Fibroblast of gingiva (primary cell): ENCODE measurements at regions not wholly inside any gene's neighbourhood (a gene's known extent, or its start where the extent isn't known, plus 50 kb on each side); places are given as distances from the start of the nearest gene placed in this dataset.

Experiments
- DNase-seq: peaks from one replicate; pipeline ENCODE4 v3.0.0-alpha.2; 2011; ENCODE audit warnings: low read depth

DNA sequence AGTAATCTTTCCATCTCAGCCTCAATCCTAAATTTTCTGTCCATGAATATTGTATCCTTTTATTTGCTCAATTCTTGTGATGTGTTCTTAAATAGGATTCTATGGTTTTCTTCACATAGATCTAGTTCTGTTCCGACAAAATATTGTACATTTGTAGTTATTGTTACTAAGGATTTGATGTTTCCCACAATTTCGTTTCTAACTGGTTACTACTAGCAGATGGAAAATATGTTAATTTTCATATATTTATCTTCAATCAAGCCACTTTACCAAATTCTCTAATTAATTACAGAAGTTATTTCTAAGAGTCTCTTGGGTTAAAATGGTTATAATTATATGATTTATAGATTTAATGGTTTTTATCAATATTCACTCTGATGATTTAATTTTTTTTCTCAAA is 60.3 kb downstream of the SEC61B start:
- DNase-seq, result no peak

- no peak for DNase-seq
Observed at GRCh38 chr9:99285965-99286364, 63.9 kb downstream of the SEC61B start.

GRCh38 chr9:99286536-99286935 is 64.5 kb downstream of the SEC61B start:
- DNase-seq, result no peak

DNA sequence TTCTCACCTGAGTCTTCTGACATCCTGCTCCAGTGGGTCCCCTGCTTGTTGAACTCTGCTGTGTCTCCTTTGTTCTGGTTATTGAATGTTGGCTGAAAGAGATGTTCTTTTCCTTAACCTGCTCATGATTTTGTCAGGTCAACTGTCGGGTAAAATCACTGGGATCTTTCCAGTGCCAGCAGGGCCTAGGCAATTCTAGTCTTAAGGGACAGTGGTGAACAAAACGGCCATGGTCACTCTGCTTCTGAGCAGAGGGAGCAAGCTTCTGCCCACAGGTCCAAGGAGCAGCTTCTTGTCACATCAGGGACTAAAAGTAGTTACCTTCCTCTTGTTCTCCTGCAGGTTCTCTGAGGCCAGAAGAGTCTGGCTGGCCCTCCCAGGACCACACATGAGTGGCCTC is 65.6 kb downstream of the SEC61B start:
- no peak for DNase-seq

- peak; percentile 14 for DNase-seq
Observed at GRCh38 chr9:99288830-99289229, 66.7 kb downstream of the SEC61B start.

- DNase-seq, result no peak
Observed at GRCh38 chr9:99294850-99295461, 72.9 kb downstream of the SEC61B start.

DNA sequence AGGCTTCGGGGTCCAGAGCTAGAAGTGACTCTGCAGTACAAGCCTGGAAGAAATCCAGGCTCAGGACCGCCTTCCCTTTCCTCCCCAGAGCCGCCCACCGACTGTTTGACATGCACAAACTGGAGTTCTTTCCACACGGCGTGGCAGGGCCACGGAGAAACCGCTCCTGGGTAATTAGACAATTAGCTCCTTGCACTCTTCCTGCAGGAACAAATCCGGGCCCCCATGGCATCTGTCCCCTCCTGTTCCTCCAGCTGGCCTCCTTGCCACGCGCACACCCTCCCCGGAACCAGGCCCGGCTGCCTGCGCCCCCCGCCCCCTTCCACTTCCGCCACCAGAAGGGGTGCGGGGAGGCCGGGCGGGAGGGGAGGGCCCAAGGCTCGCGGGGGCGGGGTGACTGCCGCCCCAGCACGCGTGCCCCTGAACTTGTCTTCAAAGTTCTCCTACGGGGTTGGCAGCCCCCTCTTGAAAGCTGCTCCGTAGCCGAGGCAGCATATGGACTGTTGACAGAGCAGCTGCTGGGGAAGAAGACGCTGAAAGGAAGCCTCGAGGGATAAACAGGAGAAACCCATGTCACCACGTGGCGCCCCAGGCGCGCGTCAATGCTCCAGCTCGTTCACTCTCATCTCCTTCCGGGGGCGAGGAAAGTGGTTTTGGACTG is 74.3 kb downstream of the SEC61B start:
- DNase-seq, result no peak

GRCh38 chr9:99298614-99299013 is 76.5 kb downstream of the SEC61B start:
- no peak for DNase-seq

DNA sequence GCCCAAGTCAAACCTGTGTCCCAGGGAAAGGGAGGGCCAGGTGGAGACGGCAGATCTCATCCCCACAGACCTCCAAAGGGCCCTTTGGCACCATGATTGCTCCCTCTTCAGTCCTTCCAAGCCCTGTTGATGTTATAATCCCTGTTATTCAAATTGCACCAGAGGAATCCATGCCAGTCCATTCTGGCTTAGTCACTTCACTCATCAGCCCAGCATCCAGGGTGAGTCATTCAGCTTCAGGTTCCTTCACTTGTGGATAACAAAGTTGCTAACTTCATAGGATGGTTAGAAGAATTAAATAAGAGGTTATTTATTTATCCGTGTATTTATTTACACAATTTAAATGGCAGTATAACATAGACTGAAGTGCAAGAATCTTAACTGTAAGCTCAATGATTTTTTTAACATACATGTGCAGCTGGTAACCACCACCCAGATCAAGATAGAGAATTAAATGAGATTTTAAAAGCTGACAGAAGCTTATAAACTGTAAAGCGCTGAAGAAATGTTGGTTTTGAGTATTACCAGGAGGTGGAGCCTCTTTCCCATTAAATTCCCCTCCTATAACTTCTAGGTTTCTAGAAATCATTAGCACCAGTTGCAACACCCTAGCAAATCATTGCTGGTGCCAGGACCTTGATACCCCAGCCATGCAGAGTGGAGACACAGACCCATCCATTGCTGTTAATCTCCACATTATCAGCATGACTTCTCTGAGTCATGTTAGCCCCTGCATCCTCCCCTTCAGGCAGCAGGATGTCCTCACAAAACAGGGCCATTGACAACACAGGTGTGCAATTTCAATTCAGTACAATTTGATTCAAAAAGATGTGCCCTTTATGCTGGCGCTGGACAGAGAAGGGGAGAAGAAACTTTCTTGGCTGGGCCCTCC is 77.4 kb downstream of the SEC61B start:
- peak; percentile 70 for DNase-seq

GRCh38 chr9:99300103-99300439 is 78.0 kb downstream of the SEC61B start:
- no peak for DNase-seq

DNA sequence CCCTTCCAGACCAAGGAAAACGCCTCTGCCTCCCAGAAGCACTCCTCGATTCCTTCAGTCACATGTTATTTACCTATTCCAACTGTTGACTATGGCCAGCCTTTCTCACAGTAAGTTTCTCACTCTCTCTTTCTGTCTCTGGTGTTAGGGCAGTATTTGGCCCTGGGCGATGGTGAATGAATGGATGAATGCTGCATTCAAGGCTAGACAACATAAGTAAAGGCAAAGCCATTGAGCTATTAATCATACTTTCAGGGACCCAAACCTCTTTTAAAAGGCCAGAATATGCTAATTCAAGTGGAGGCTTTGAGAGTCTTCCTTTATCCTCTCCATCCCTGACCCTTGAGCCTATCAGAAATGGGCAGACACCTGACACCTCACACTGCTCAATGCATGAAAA is 78.5 kb downstream of the SEC61B start:
- DNase-seq, result no peak

DNA sequence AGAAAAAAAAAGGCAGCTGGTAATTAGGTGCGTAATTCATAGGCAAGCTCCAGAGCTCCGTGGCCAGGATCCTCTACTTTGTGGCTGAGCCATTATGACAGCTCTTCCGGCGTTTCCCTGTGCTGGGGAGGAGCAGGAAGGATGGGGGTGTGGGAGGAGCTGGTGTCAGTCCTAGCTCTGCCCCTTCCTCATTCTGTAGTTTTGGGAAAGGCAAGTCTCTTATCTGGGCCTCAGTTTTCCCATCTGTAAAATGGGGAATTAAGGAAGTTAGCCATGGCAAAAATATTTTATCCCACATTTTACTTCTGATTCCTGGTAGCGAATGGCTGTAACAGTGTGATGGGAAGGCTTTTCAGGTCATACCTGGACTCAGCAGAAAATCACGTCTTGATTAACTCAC is 81.1 kb downstream of the SEC61B start:
- no peak for DNase-seq

DNA sequence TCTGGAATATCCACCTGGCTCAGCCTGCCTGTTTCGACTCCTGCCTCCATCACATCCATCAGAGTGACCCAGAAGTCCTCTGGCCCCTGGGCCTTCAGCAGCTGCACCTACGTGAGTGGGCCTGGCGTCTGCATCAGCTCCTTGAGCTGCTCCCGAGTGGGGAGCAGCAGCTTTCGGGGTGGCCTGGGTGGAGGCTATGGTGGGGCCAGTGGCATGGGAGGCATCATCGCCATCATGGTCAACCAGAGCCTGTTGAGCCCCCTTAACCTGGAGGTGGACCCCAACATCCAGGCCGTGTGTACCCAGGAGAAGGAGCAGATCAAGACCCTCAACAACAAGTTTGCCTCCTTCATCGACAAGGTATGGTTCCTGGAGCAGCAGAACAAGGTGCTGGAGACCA is 83.0 kb downstream of the SEC61B start:
- DNase-seq, result no peak

DNA sequence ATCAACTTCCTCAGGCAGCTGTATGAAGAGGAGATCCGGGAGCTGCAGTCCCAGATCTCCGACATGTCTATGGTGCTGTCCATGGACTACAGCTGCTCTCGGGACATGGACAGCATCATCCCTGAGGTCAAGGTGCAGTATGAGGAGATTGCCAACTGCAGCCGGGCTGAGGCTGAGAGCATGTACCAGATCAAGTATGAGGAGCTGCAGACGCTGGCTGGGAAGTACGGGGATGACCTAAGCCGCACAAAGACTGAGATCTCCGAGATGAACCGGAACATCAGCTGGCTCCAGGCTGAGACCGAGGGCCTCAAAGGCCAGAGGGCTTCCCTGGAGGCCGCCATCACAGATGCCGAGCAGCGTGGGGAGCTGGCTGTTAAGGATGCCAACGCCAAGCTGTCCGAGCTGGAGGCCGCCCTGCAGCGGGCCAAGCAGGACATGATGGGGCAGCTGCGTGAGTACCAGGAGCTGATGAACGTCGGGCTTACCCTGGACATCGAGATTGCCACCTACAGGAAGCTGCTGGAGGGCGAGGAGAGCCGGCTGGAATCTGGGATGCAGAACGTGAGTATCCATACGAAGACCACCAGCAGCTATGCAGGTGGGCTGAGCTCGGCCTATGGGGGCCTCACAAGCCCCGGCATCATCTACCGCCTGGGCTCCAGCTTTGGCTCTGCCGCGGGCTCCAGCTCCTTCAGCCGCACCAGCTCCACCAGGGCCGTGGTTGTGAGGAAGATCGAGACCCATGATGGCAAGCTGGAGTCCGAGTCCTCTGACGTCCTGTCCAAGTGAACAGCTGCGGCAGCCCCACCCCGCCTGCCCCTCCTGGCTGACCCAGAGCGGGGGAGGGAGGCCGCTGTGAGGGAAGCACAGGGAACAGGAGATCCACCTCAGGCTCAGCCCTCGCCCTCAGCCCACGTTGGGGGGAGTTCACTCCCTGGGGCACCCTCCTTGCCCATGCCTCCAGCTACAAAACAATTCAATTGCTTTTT is 84.0 kb downstream of the SEC61B start:
- DNase-seq, result no peak

DNA sequence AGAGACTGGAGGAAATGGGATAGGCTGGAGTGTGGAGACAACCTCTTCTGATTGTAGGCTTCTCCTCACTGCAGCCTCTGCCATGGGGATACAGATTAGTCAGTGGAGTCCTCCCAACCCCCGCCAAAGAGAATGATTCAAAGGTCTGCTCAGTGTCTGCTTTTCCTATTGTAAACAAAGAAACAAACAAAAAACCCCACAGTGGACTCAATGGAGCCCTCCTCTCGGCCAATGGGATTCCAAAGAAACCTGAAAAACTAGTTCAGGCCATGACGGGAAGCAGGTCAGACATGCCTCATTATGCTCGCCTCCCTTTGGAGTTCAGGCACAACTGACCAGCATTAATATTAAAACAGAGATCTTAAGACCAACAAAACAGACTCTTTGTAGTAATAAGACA is 85.8 kb downstream of the SEC61B start:
- no peak for DNase-seq

- DNase-seq, result no peak
Observed at GRCh38 chr9:99309141-99309939, 87.3 kb downstream of the SEC61B start.

DNA sequence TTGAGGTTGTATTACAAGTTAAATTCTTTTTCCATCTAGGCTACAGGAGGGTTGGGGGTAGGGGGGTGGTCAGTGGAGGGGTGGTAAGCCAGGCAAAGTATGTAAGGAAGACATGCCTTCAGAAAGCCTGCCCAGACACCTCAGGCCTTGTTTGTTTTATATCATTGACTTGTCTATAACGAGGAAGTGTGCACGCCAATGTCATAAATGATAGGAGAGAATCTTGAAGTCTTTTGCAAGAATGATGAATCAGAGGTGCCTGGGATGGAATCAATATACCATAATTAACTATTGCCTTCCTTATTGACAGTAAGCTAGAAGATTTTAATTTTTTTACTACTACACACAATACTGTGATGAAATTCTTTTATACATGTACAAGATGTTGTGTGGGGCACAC is 90.7 kb downstream of the SEC61B start:
- no peak for DNase-seq

- no peak for DNase-seq
Observed at GRCh38 chr9:99319048-99319447, 97.0 kb downstream of the SEC61B start.

DNA sequence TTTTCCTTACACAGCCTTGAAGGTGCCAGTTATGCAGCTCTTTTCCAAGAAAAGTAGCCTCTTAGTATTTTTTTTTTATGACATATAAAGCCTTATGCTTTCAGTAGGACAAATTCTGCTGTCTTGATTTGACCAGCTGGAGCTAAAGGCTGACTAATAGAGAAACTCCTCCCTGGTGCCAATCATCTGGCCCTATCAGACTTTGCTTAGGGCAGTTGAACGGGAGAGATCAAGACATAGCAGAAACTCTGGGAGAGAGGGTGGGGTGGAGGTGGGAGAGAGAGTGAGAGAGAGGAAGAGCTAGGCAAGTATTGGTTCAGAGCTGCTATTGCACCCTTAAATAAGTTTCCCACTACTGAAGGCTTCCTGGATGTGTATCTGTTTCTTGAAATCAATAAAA is 100.2 kb downstream of the SEC61B start:
- DNase-seq, result no peak

DNA sequence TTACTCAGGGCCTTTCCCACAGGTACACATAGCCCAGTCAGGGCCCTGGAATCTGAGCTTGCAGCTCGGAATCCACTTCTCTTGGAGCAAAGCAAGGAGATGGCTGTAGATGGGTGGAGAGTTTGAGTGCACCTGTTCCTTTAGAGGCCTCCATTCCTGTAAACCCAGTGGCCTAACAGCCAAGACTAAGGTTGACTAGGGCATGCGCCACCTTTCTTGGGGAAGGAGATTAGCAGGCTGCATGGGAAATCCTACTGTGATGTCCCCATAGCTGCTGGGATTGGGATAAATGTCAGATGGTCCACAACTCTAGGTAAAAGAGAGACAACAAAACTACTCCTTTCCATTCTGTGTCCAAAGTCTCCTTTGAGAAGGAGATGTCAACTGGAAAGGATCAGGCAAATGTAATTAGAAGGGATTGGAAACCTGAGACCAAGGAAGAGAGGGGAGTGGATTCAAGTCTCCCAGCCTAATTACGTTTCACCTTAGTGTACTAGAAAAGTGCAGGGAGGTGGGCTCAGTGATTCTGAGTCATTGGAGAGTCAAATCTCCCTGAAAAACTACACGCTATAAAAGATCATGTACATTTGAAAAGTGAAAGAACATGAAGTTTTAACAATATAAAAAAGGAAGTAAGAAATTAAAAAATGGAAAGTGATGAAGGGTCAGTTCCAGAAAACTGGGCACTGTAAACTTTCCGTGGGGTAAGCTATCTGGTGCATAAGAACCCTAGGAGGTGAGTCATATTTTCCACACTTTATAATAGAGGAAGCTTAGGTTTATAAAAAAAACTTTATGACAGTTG is 104.2 kb downstream of the SEC61B start:
- peak; percentile 77 for DNase-seq

DNA sequence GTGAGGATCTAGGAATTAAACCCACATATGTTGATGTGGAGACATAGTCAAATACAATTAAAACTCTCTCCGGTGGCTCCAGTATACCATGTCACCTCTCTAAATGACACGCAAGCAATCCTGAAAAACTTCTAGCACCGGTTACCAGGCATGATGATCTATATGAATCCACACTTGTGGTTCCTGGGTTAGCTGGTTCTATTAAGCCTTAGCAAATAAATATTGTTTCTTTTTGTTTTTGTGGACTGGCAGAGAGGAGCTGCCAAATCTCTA is 104.8 kb downstream of the SEC61B start:
- DNase-seq, result no peak
